ENCODE measurements at regions not wholly inside any gene's neighbourhood (a gene's known extent, or its start where the extent isn't known, plus 50 kb on each side); places are given as distances from the start of the nearest gene placed in this dataset.
"Not testable (repeated sequence)": the region's sequence is repeated elsewhere in the genome, so short reads cannot be mapped to it uniquely, and the experiment has no call there.

DNA sequence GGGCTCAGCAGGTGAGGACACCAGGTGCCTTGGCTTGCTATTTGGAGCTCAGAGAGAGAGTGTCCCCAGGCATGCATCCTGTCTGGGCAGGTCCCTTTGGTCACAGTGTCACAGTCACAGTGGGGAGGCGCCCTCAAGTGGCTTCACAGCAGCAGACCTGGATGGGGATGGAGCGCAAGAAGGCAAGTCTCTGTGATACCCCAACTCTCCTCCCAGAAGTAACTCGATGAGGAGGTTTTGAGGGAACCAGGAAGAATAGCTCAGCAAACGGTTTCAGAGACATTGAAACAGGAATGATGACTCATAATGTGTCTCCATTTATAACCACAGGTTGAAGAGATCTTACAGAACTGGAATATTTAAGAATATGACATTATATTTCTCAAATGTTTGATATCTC is 66.5 kb upstream of the SH3GL3 start:
- TF ChIP-seq, protein P1, sequence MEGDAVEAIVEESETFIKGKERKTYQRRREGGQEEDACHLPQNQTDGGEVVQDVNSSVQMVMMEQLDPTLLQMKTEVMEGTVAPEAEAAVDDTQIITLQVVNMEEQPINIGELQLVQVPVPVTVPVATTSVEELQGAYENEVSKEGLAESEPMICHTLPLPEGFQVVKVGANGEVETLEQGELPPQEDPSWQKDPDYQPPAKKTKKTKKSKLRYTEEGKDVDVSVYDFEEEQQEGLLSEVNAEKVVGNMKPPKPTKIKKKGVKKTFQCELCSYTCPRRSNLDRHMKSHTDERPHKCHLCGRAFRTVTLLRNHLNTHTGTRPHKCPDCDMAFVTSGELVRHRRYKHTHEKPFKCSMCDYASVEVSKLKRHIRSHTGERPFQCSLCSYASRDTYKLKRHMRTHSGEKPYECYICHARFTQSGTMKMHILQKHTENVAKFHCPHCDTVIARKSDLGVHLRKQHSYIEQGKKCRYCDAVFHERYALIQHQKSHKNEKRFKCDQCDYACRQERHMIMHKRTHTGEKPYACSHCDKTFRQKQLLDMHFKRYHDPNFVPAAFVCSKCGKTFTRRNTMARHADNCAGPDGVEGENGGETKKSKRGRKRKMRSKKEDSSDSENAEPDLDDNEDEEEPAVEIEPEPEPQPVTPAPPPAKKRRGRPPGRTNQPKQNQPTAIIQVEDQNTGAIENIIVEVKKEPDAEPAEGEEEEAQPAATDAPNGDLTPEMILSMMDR (conservative IDR thresholded peaks at IDR 0.05; ENCODE audit: low read depth, low read length): peak; percentile 52
- no peak for DNase-seq (ENCODE audit: low read depth)
- no peak overlapping the region for H3K4me3 ChIP-seq (ENCODE audit: low read length)

DNA sequence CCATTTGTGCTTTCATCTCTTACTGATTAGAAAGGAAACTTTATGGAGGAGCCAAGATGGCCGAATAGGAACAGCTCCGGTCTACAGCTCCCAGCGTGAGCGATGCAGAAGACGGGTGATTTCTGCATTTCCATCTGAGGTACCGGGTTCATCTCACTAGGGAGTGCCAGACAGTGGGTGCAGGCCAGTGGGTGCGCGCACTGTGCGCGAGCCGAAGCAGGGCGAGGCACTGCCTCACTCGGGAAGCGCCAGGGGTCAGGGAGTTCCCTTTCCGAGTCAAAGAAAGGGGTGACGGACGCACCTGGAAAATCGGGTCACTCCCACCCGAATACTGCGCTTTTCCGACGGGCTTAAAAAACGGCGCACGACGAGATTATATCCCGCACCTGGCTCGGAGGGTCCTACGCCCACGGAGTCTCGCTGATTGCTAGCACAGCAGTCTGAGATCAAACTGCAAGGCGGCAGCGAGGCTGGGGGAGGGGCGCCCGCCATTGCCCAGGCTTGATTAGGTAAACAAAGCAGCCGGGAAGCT is 63.5 kb upstream of the SH3GL3 start:
- not testable (repeated sequence) for H3K4me3 ChIP-seq (ENCODE audit: low read length); DNase-seq (ENCODE audit: low read depth)

DNA sequence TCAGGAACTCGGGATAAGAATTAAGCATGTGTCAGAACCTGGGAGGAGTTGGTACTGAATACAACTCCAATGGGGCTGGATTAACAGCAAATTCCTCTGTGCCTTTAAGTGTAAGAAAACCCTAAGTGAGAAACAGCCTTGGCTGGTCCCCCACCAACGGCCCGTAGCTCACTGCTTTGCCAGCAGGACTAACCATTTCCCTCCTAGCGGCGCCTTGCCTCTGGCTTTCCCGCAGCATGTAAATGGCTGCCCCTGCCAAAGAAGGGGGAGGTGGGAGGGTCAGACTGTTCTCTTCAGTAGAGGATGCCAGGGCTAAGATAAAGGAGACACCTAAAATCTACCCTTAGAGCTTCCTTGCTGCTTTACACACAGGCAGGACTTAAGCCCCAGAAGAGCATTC is 51.0 kb upstream of the SH3GL3 start:
- peak; percentile 95 for DNase-seq (ENCODE audit: low read depth)
- TF ChIP-seq, protein P1 (conservative IDR thresholded peaks at IDR 0.05; ENCODE audit: low read depth, low read length): peak; percentile 32
- no peak overlapping the region for H3K4me3 ChIP-seq (ENCODE audit: low read length)

All from retinal pigment epithelial cell (primary cell).